ENCODE measurements at regions not wholly inside any gene's neighbourhood (a gene's known extent, or its start where the extent isn't known, plus 50 kb on each side); places are given as distances from the start of the nearest gene placed in this dataset.
"Not testable (repeated sequence)": the region's sequence is repeated elsewhere in the genome, so short reads cannot be mapped to it uniquely, and the experiment has no call there.

DNA sequence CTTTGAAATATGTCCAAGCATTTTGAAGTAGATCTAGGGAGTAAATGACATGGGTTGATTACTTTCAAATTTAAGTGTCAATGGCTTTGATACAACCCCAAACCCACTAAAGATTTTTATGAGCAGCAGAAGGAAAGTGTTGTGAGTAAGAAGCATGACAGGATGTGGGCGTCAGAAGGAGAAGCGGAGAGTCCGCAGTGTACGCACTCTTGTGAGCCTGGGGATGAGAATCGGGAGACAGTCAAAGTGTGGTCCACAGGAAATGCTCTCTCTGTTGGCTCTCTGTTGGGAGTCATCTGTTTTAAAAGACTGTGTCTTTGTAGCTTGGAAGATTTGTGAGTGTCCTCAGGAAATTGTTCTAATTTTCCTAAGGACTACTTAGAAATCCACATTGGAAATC, 629.8 kb upstream of the ADARB2 start:
- TF ChIP-seq ZNF274 (IDR thresholded peaks at IDR 0.05; ENCODE audit: low read depth, low read length): no peak
- H3K4me3 ChIP-seq (ENCODE audit: low read length): no peak overlapping the region

DNA sequence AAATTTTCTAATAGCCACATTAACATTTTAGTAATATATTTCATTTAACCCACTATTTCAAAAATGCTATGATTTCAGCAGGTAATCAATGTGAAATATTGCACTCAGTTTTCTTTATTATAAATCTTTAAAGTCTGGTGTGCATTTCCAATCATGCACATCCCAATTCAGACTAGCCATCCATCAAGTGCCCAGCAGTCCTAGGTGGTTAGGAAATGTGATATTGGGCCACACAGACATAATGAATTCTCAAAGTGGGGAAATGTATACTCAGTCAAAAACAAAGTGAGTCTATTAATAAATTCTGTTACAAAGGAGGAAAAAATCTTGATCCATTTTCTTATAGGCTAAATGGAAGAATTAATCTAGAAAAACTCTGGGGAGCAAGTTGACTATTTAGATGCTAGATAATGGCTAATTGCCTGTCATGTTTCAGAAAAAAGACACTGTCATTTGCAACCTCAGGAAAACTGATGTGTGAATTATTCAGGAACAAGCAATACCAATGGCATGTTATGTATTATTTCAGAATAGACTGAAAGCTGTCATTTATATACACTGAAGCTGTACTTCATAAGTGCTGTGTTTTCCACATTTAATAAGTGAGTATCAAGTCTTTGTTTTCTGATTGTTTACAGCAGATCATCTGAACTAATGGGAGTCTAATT, 629.1 kb upstream of the ADARB2 start:
- no peak for TF ChIP-seq ZNF274 (IDR thresholded peaks at IDR 0.05; ENCODE audit: low read depth, low read length)
- H3K4me3 ChIP-seq (ENCODE audit: low read length): no peak overlapping the region

DNA sequence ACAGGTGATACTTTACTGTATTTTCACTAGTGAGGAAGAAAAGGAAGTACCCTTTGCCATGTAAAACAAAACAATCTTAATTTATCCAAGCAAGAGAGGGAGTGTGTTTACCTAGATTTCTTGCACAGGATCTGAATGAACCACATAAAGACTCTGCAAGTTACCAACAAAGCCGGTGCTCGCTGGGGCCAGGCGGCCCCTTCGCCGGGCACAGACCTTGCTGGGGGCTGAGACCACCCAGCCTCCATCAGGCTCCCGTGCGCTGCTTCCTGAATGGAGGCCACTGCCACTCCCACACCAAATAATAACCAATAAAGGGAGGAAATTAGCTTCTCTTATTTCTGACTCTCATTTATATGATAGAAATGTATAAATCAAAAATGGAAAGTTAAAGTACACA, 625.0 kb upstream of the ADARB2 start:
- no peak for TF ChIP-seq ZNF274 (IDR thresholded peaks at IDR 0.05; ENCODE audit: low read depth, low read length)
- H3K4me3 ChIP-seq (ENCODE audit: low read length): no peak overlapping the region

DNA sequence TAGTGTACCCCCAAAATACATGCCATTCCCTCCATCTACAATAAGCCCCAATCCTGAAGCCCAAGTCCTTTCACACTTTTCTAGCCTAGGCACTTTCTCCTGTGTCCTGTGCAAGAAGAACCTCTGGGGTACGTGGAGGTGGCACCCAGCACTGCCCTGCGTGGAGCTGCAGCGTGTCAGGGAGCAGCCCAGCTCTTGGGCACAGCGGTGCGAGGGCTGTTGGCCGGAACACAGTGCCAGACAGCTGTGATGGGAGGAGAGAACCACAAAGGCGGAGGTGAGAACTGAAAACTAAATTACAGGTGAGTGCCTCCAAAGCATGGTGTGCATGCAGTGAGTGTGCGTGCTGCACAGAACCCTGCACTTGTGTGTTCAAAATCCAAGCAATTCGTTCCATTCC, 621.3 kb upstream of the ADARB2 start:
- H3K4me3 ChIP-seq (ENCODE audit: low read length): no peak overlapping the region

DNA sequence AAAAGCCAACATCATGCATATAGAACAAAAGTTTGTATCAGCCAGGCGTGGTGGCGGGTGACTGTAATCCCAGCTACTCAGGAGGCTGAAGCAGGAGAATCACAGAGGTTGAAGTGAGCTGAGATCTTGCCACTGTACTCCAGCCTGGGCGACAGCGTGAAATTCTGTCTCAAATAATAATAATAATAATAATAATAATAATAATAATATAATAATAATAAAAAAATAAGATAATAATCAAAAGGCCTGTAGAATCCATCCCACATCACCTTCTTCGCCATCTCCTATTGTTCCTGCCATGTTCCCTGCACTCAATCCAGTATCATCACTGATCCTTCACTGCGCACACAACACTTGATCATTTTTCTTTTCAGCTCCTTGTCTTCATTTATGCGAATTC, 619.3 kb upstream of the ADARB2 start:
- TF ChIP-seq ZNF274 (IDR thresholded peaks at IDR 0.05; ENCODE audit: low read depth, low read length): no peak
- H3K4me3 ChIP-seq (ENCODE audit: low read length): no peak overlapping the region

More for the DNA sequence above, 621.3 kb upstream of the ADARB2 start:
- no peak for TF ChIP-seq ZNF274 (IDR thresholded peaks at IDR 0.05; ENCODE audit: low read depth, low read length)

DNA sequence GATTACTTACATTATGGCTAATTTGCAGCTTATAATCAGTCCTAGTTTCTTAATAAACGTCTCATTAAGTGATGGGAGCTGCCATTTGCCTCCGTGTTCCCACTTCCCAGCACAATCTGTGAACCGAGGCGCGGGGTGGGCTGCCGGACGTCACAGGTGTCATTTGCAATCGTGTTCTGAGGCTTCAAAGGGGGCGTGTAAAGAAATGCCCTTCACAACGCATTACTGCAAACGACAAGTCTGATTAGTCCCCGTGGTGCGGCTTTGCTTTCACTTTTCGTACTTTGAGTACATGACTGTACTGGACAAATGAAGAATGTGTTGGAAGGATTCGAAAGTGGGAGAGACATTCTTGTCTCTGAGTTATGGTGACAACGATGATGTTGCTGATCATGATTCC, 614.2 kb upstream of the ADARB2 start:
- TF ChIP-seq ZNF274 (IDR thresholded peaks at IDR 0.05; ENCODE audit: low read depth, low read length): no peak
- H3K4me3 ChIP-seq (ENCODE audit: low read length): no peak overlapping the region

DNA sequence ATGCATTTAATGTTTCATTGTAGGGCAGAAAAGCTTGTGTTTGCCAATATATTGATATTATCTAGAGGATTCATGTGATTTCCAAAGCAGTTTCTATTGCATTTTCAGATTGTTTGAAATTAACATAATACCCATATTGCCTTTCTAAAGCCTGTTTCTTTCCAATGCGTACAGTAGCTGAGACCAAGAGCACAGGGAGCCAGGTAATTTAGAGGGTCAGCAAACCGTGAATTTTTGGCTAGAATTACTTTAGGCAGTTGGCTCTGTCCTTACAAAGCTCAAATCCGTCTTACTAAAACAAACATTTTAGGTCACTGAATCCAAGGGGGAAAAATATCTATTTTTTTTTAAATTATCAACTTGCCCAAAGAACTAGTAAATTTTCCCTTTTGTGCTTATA, 604.9 kb upstream of the ADARB2 start:
- H3K4me3 ChIP-seq (ENCODE audit: low read length): no peak overlapping the region
- TF ChIP-seq ZNF274 (IDR thresholded peaks at IDR 0.05; ENCODE audit: low read depth, low read length): no peak

DNA sequence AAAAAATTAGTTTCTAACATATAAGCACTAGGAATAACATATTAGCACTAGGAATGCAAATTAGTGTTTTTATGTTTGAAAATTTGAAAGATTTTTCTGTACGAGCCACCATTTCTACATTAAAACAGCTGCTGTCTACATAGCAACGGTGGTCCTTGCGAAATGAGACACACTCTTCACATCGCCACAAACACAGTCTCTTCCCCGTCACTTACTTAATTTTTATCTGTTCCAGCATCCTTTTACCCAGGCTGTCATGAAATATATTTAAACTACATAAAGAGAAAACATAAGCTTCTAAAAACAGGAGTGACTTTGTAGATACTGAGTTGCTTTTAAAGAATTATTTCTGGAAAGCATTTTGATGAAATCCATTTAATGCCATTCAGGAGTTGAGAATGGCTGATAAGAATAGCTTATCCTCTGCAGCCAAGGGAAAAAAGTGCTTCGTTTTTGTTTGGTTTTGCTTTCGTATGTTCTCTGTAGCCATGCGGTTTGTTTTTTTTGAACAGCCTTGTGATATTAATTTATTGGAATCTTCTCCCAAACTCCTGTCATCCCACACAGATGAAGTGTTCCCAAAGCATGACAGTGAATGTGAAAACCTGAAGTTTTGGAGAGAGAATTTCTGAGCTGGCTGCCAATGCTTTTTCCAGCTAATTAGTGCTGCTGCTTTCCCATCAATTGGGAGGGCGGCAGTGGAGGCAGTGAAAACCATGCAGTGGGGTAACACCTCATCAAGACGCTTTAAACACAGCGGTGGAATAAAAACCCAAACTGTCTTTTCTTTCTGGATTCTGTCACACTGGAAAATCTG, 603.7 kb upstream of the ADARB2 start:
- TF ChIP-seq ZNF274 (IDR thresholded peaks at IDR 0.05; ENCODE audit: low read depth, low read length): no peak
- H3K4me3 ChIP-seq (ENCODE audit: low read length): no peak overlapping the region

DNA sequence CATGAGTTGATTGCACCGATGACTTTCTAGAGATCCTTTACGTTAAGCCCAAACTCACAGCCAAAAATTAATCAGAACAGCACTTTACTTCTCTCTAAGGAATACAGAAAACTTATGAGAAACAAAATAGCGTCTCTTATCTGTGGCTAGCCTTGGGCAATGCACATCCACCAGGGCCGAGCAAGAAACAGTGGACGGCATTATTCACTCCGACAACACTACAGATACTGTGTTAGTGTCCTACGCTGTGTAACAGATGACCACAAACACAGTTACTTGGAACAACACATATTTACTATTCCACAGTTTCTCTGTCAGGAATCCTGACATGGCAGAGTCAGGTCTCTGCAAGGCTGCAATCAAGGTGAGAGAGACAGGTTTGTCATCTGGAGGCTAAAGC, 598.3 kb upstream of the ADARB2 start:
- no peak overlapping the region for H3K4me3 ChIP-seq (ENCODE audit: low read length)
- TF ChIP-seq ZNF274 (IDR thresholded peaks at IDR 0.05; ENCODE audit: low read depth, low read length): no peak

DNA sequence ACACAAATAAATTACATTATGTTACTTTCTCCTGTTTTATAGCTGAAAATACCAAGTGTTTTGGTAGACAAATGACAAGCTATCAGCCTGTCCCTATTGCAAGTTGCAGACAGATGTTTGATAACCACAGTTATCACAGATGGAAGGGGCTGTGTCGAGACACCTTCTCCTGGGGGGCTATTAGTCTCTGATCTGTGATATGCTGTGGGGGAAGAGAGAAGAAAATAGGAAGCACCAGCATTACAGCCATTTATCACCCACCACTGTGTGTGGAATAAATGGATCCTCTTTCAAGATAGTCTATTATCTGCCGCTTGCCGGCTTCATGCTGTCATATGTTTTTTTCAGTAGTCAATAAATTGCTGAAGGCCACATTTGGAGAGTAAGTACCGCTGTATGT, 597.2 kb upstream of the ADARB2 start:
- H3K4me3 ChIP-seq (ENCODE audit: low read length): no peak overlapping the region
- no peak for TF ChIP-seq ZNF274 (IDR thresholded peaks at IDR 0.05; ENCODE audit: low read depth, low read length)

DNA sequence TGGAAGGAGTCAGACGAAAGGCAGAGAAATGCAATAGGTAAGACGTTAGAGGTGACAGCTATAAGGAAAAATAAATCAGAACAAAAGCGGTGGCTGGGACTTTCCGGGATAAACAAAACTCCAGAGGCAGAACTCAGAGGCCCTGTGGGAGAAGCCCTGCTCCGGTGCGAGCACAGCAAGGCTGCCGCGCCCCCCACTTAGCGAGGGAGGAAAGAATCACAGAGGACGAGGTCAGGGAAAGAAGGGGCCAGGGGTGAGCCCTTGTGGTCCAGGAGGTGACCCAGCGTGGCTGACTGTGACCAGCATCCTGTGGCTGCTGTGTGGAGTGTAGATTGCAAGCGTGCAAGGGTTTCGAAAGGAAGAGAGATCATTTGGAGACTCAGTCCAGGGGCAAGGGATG, 591.8 kb upstream of the ADARB2 start:
- no peak for TF ChIP-seq ZNF274 (IDR thresholded peaks at IDR 0.05; ENCODE audit: low read depth, low read length)
- H3K4me3 ChIP-seq (ENCODE audit: low read length): no peak overlapping the region

DNA sequence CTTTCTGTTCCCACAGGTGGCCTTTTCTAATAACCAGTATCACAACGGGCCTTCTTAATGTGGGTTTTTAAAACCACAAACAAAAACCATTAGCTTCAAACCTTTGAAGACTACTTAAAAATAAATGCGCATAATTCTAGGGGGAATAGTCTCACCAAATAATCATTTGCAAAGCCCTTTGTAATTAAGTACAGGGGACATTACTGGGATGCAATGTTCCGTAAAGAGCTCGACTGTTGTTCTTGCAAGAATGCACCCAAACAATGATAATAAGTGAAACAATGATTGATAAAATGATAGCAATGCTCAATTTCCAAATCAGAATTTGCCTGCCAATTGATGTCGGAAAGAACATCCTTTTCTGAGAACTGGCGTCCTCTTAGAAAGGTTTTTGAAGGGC, 589.1 kb upstream of the ADARB2 start:
- TF ChIP-seq ZNF274 (IDR thresholded peaks at IDR 0.05; ENCODE audit: low read depth, low read length): no peak

DNA sequence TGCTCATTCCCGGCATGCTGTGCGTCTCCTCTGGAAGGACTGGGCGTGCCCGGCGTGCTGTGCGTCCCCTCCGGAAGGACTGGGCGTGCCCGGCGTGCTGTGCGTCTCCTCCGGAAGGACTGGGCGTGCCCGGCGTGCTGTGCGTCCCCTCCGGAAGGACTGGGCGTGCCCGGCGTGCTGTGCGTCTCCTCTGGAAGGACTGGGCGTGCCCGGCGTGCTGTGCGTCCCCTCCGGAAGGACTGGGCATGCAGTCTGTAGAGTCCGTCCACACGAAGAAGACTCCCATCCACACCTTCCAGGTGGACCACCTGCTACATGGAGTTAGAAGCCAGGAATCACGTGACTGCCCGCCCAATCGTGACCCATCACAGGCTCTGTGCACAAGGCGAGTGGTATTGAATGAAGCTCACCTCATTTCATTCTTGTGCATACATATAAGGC, 577.7 kb upstream of the ADARB2 start:
- not testable (repeated sequence) for H3K4me3 ChIP-seq (ENCODE audit: low read length)

More for the DNA sequence above, 589.1 kb upstream of the ADARB2 start:
- H3K4me3 ChIP-seq (ENCODE audit: low read length): no peak overlapping the region

DNA sequence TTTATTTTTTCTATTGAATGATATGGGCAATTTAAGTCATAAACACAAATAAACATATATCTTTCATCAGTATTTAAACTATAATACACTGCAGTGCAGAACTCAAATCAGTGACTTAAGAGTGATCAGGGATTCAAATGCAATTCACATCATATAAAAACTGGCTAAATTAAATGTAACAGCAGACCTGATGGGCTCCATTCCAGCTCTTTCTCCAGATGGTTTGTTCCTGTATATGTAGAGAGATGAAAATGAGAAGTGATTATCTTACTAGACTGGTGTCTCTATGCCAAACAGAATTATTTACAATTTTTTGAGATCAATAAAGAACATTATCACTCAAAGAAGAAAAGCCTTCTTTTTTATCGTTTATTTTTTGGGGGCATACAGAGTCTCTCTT, 568.8 kb upstream of the ADARB2 start:
- no peak overlapping the region for H3K4me3 ChIP-seq (ENCODE audit: low read length)
- TF ChIP-seq ZNF274 (IDR thresholded peaks at IDR 0.05; ENCODE audit: low read depth, low read length): no peak

DNA sequence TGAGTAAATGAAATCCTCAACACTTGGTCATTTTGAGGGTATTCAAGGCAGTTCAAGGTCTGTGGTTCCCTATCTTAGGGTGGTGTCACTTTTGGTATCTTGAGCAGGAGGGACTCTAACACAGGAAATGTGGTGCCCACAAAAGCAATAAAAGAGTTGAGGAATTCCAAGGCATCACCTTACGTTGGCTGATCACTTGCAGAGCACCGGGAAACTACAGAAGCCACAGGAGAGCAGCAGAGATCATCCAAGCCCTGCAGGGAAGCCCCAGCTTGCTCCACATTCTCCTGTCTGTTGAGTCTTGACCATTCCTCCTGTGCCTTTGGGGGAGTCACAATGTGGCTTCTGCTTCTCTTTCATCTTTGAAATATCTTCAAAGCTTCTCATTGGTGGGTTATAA, 565.8 kb upstream of the ADARB2 start:
- TF ChIP-seq ZNF274 (IDR thresholded peaks at IDR 0.05; ENCODE audit: low read depth, low read length): no peak
- no peak overlapping the region for H3K4me3 ChIP-seq (ENCODE audit: low read length)

Data from GM08714 (cell line).